ENCODE measurements at regions not wholly inside any gene's neighbourhood (a gene's known extent, or its start where the extent isn't known, plus 50 kb on each side); places are given as distances from the start of the nearest gene placed in this dataset.

DNA sequence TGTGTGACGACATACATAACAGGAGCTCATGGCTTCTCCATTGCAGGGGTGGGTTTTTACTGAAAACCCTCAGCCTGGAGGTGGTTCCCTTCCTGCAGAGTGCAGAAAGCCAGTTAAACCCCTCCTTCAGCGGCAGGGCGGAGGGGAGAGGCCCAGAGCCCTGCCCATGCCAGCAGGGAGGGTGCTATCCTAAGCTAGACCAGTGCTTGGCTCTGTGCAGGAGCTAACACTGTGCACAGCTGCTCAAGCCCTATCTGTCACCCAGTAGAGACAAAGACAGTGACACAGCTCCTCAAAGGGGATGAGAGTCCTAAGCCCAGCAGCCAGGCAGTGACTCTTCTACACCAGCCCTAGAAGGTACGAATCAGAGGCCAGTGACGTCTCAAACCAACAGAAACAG lies 70.0 kb upstream of the ZSWIM6 start:
- TF ChIP-seq CTCF (conservative IDR thresholded peaks at IDR 0.05; ENCODE audit: low read length) (no peak), EZH2phosphoT487 (IDR thresholded peaks at IDR 0.05; ENCODE audit: borderline replicate concordance) (no peak)
